GM12878 (cell line): ENCODE measurements at regions not wholly inside any gene's neighbourhood (a gene's known extent, or its start where the extent isn't known, plus 50 kb on each side); places are given as distances from the start of the nearest gene placed in this dataset.

Experiments used
- ATAC-seq: fragments of 200-7000 bp; cut with Tn5 transposase; 3 replicates; pipeline ENCODE4 v1.9.1; 2020; ENCODE audit warnings: mild to moderate bottlenecking, moderate library complexity
- BruUV-seq: library from RNA; stranded (reverse); fragments of 400-500 nt; replicated peaks from 2 replicates; lab custom pipeline; 2021; lab: Mats Ljungman, UMichigan
- CTCF ChIA-PET: fragments of 300-600 bp; sonication (Branson Sonifier 250); formaldehyde crosslinking; extraction: SDS; loops from one replicate; lab custom pipeline; 2021; ENCODE audit warnings: inconsistent platforms; lab: Yijun Ruan, JAX
- POLR2A ChIA-PET: fragments of 350-600 bp; formaldehyde crosslinking; extraction: SDS; loops from one replicate; lab custom pipeline; 2021; ENCODE audit warnings: inconsistent platforms; lab: Charles Lee
- RAD21 ChIA-PET: fragments of 300-600 bp; sonication (Branson Sonifier 250); formaldehyde crosslinking; loops from one replicate; lab custom pipeline; 2023; ENCODE audit warnings: antibody characterized with exemption; ENCODE audit not compliant: unreplicated experiment; lab: Charles Lee
- SMC1A ChIA-PET: fragments of 300-600 bp; sonication (Branson Sonifier 250); formaldehyde crosslinking; loops from one replicate; lab custom pipeline; 2023; ENCODE audit not compliant: unreplicated experiment, uncharacterized antibody; lab: Charles Lee
- DNase-seq: peaks from one replicate; pipeline ENCODE4 v3.0.0-alpha.2; 2011; ENCODE audit warnings: low read depth, low spot score
- FAIRE-seq: peaks from 3 replicates; lab custom pipeline; 2011; peaks lifted over from hg19 to GRCh38; lab: Jason Lieb, UNC
- H2AFZ ChIP-seq: 2 replicates; pipeline ENCODE4 v1.6.0; 2011; ENCODE audit warnings: low read depth, low read length, control low read depth; ENCODE audit not compliant: control insufficient read depth
- H3K27ac ChIP-seq: 2 replicates; pipeline ENCODE4 v1.5.1; 2011; ENCODE audit warnings: control low read depth; ENCODE audit not compliant: control insufficient read depth, insufficient read depth
- H3K27me3 ChIP-seq, 2 experiments: replicated peaks in 1 of 2; 2 replicates each; pipeline versions ENCODE4 v1.6.0 to v1.6.1; 2011; ENCODE audit warnings: low read length in 1 of 2; ENCODE audit not compliant: control insufficient read depth in 2 of 2, insufficient read depth in 2 of 2
- H3K36me3 ChIP-seq, 2 experiments: 2 replicates each; pipeline ENCODE4 v1.5.1; 2011; ENCODE audit warnings: low read length in 1 of 2; ENCODE audit not compliant: control insufficient read depth in 2 of 2, insufficient read depth in 2 of 2
- H3K4me1 ChIP-seq: 2 replicates; pipeline ENCODE4 v1.6.1; 2011; ENCODE audit warnings: mild to moderate bottlenecking, low read length, moderate library complexity, mixed read lengths; ENCODE audit not compliant: control insufficient read depth, insufficient read depth
- H3K4me2 ChIP-seq: 2 replicates; pipeline ENCODE4 v1.6.0; 2011; ENCODE audit warnings: control low read depth; ENCODE audit not compliant: control insufficient read depth, insufficient read depth
- H3K4me3 ChIP-seq: fragments of 200-600 bp; sonication (generic); 2 replicates; pipeline ENCODE4 v1.5.1; 2016
- H3K79me2 ChIP-seq: 2 replicates; pipeline ENCODE4 v1.6.0; 2011; ENCODE audit warnings: low read length; ENCODE audit not compliant: control insufficient read depth, insufficient read depth
- H3K9ac ChIP-seq: 2 replicates; pipeline ENCODE4 v1.8.0; 2011; ENCODE audit warnings: low read length, control low read depth, mixed read lengths; ENCODE audit not compliant: control insufficient read depth, insufficient read depth
- H3K9me3 ChIP-seq: replicated peaks from 3 replicates; pipeline ENCODE4 v1.5.1; 2011; ENCODE audit warnings: mild to moderate bottlenecking, low read length; ENCODE audit not compliant: control insufficient read depth, insufficient read depth
- H4K20me1 ChIP-seq: 2 replicates; pipeline ENCODE4 v1.6.0; 2011; ENCODE audit not compliant: control insufficient read depth, insufficient read depth
- CBX3 ChIP-seq: fragments of 200-600 bp; sonication (generic); IDR thresholded peaks from 2 replicates; pipeline ENCODE4 v1.6.1; 2016; ENCODE audit warnings: low read depth, borderline replicate concordance
- CBX5 ChIP-seq: sonication (generic); IDR thresholded peaks from 2 replicates; pipeline ENCODE4 v1.6.1; 2016; ENCODE audit warnings: low read depth, moderate library complexity, mild to moderate bottlenecking, inconsistent platforms
- CREM ChIP-seq: IDR thresholded peaks from 2 replicates; pipeline ENCODE4 v1.6.1; 2014; ENCODE audit warnings: antibody characterized with exemption, low read depth
- DPF2 ChIP-seq: fragments of 450-650 bp; IDR thresholded peaks from 2 replicates; pipeline ENCODE4 v1.6.1; 2017; ENCODE audit warnings: mild to moderate bottlenecking
- EGR1 ChIP-seq, 2 experiments: IDR thresholded peaks; 1 replicate in 1 of 2; 2 replicates in 1 of 2; pipeline ENCODE4 v1.6.1; 2011 to 2012; ENCODE audit warnings: low read depth in 2 of 2, low read length in 2 of 2, borderline replicate concordance in 1 of 2, mild to moderate bottlenecking in 1 of 2, moderate library complexity in 1 of 2
- IKZF2 ChIP-seq, 2 experiments: fragments of 450-650 bp; IDR thresholded peaks; 2 replicates each; pipeline ENCODE4 v1.6.1; 2017; ENCODE audit warnings: mild to moderate bottlenecking in 2 of 2, moderate library complexity in 2 of 2
- JUND ChIP-seq: IDR thresholded peaks from 2 replicates; pipeline ENCODE4 v1.6.1; 2012; ENCODE audit warnings: low read depth, mild to moderate bottlenecking, low read length, improper control_type of control experiment, moderate library complexity
- MTA3 ChIP-seq: IDR thresholded peaks from 2 replicates; pipeline ENCODE4 v1.6.1; 2012; ENCODE audit warnings: low read length, inconsistent platforms, borderline replicate concordance
- NRF1 ChIP-seq: conservative IDR thresholded peaks from 2 replicates; pipeline ENCODE4 v1.6.1; 2011; ENCODE audit warnings: mild to moderate bottlenecking, low read depth, low read length, improper control_type of control experiment
- PAX8 ChIP-seq: fragments of 450-650 bp; IDR thresholded peaks from 2 replicates; pipeline ENCODE4 v1.6.1; 2017; ENCODE audit warnings: mild to moderate bottlenecking, moderate library complexity
- POU2F2 ChIP-seq: IDR thresholded peaks from 3 replicates; pipeline ENCODE4 v1.6.1; 2011; ENCODE audit warnings: low read depth, mild to moderate bottlenecking, low read length, borderline replicate concordance
- RUNX3 ChIP-seq: IDR thresholded peaks from 2 replicates; pipeline ENCODE4 v1.6.1; 2012; ENCODE audit warnings: low read length, inconsistent platforms
- SPI1 ChIP-seq: IDR thresholded peaks from 2 replicates; pipeline ENCODE4 v1.6.1; 2011; ENCODE audit warnings: low read depth, mild to moderate bottlenecking, low read length, moderate library complexity, borderline replicate concordance; ENCODE audit not compliant: insufficient read depth
- SREBF1 ChIP-seq: IDR thresholded peaks from 2 replicates; pipeline ENCODE4 v1.6.1; 2012; ENCODE audit warnings: mild to moderate bottlenecking, low read length
- YBX1 ChIP-seq: fragments of 450-650 bp; IDR thresholded peaks from 2 replicates; pipeline ENCODE4 v1.6.1; 2016; ENCODE audit warnings: antibody characterized with exemption
- ZBED1 ChIP-seq: IDR thresholded peaks from 2 replicates; pipeline ENCODE4 v1.6.1; 2016; ENCODE audit warnings: borderline replicate concordance
- ZNF274 ChIP-seq: IDR thresholded peaks from one replicate; pipeline ENCODE4 v1.8.0; 2011; ENCODE audit not compliant: insufficient read length, insufficient read depth
- WGBS: methylation state at CpG from one replicate; pipeline ENCODE4 v1.1.6; 2016; ENCODE audit warnings: low lambda C conversion rate; ENCODE audit not compliant: insufficient replicate concordance, insufficient coverage; ENCODE audit errors: missing lambda C conversion rate; 5-methylcytosine and 5-hydroxymethylcytosine counted together
- in situ Hi-C: fragments of 300-500 bp; cut with MboI; formaldehyde crosslinking; loops from 9 replicates; pipeline ENCODE4 v1.14.3; 2018; ENCODE audit warnings: mixed read lengths
- intact Hi-C: fragments of 100-400 bp; cut with micrococcal nuclease; formaldehyde crosslinking; loops from one replicate; pipeline ENCODE4 v1.14.2; 2022; ENCODE audit not compliant: unreplicated experiment
- TF ChIP-seq, protein P1 (sequence below): fragments of 150-350 bp; IDR thresholded peaks from 2 replicates; pipeline ENCODE4 v1.6.1; 2014; ENCODE audit warnings: mild to moderate bottlenecking, low read depth, low read length
- TF ChIP-seq, protein P2 (sequence below): fragments of 450-650 bp; IDR thresholded peaks from 2 replicates; pipeline ENCODE4 v1.6.1; 2017; ENCODE audit warnings: borderline replicate concordance

DNA sequence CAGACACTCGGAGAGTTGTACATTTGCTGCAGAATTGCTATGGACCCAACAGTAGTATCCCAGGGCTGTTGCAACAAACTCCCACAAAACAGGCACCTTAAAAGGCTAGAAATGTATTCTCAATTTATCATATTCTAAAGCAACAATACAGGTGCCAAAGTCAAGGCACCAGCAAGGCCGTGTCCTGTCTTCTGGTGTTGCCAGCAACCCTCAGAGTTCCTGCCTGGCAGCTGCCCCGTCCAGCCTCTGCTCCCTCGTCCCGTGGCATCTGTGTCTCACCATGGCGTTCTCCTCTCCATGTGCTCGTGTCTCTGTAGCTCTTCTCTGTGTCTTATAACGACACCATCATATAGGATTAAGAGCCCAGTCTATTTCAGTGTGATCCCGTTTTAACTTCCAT is 67.7 kb upstream of the ARGLU1 start:
- no TSS peak for BruUV-seq
- TF ChIP-seq YBX1 (no peak), CREM (no peak), JUND (no peak), EGR1 (IDR thresholded peaks at IDR 0.05; ENCODE audit: borderline replicate concordance in 1 of 2, low read depth in 2 of 2, low read length in 2 of 2) (no peak), SPI1 (no peak), ZBED1 (no peak), PAX8 (no peak), NRF1 (no peak), CBX3 (no peak), RUNX3 (no peak), IKZF2 (IDR thresholded peaks at IDR 0.05) (no peak), POU2F2 (no peak), DPF2 (no peak), ZNF274 (no peak), CBX5 (no peak), MTA3 (no peak), SREBF1 (no peak)
- TF ChIP-seq, protein P1, sequence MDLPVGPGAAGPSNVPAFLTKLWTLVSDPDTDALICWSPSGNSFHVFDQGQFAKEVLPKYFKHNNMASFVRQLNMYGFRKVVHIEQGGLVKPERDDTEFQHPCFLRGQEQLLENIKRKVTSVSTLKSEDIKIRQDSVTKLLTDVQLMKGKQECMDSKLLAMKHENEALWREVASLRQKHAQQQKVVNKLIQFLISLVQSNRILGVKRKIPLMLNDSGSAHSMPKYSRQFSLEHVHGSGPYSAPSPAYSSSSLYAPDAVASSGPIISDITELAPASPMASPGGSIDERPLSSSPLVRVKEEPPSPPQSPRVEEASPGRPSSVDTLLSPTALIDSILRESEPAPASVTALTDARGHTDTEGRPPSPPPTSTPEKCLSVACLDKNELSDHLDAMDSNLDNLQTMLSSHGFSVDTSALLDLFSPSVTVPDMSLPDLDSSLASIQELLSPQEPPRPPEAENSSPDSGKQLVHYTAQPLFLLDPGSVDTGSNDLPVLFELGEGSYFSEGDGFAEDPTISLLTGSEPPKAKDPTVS = no peak
- TF ChIP-seq, protein P2, sequence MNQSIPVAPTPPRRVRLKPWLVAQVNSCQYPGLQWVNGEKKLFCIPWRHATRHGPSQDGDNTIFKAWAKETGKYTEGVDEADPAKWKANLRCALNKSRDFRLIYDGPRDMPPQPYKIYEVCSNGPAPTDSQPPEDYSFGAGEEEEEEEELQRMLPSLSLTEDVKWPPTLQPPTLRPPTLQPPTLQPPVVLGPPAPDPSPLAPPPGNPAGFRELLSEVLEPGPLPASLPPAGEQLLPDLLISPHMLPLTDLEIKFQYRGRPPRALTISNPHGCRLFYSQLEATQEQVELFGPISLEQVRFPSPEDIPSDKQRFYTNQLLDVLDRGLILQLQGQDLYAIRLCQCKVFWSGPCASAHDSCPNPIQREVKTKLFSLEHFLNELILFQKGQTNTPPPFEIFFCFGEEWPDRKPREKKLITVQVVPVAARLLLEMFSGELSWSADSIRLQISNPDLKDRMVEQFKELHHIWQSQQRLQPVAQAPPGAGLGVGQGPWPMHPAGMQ = no peak
- H3K4me2 ChIP-seq = no peak overlapping the region
- ChIA-PET CTCF (interaction anchor here (1.6 kb wide), 1 partner anchor 14 kb away, joined by 4 read pairs; no protein-coding TSS in a partner anchor), POLR2A (no interaction called here), RAD21 (no interaction called here), SMC1A (no interaction called here)
- no peaks in the 10 kb centered on the region; a peak in 2 of 4 replicates for H3K27me3 ChIP-seq
- no peaks in the 10 kb centered on the region for H4K20me1 ChIP-seq
- FAIRE-seq (no peak), DNase-seq (no peak), ATAC-seq (no peak)
- H3K36me3 ChIP-seq = no peaks in the 10 kb centered on the region
- 24% methylated on average over 9 of the region's 9 CpGs for WGBS
- H3K27ac ChIP-seq = no peak overlapping the region
- no peaks in the 10 kb centered on the region for H3K4me1 ChIP-seq
- H3K4me3 ChIP-seq = no peak overlapping the region
- H3K9ac ChIP-seq = no peak overlapping the region
- in situ Hi-C loops (no loop called here), intact Hi-C loops (no loop called here)
- no peaks in the 10 kb centered on the region for H3K79me2 ChIP-seq
- H2AFZ ChIP-seq = no peak overlapping the region
- H3K9me3 ChIP-seq = no peaks in the 10 kb centered on the region
